GM20000 (cell line): ENCODE measurements at regions not wholly inside any gene's neighbourhood (a gene's known extent, or its start where the extent isn't known, plus 50 kb on each side); places are given as distances from the start of the nearest gene placed in this dataset.

Experiments used
- DNase-seq: peaks from one replicate; pipeline ENCODE4 v3.0.0; 2012; ENCODE audit warnings: low spot score
- CTCF ChIP-seq: IDR thresholded peaks from 2 replicates; pipeline ENCODE4 v1.5.1; 2012; ENCODE audit warnings: mild to moderate bottlenecking, control low read depth; ENCODE audit errors: extremely low read depth, missing control alignments

- TF ChIP-seq CTCF, result no peak
- no peak for DNase-seq
These were observed 358.8 kb downstream of the VPS13C start for GRCh38 chr15:61701455-61701854.

DNA sequence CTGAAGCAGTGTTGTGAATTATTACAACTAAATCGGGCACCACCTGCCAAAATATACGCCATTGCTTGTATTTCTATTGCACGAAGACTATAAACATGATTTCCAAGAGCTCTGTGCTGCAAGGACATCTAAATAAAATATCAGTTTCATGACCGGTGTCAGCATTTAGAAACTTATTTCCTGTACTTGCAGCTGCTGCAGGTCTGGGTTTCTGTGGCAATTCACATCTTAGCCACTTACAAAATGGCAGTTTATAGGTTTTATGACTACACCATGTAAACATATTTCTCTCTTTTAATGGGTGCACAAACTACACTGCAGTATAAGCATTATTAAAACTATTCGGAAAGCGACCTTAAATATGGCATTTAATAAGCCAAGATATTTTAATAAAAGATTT, 359.4 kb downstream of the VPS13C start:
- DNase-seq, result no peak
- TF ChIP-seq CTCF, result no peak

- DNase-seq, result no peak
- TF ChIP-seq CTCF, result no peak
These were observed 362.5 kb downstream of the VPS13C start for GRCh38 chr15:61697796-61698195.

- no peak for TF ChIP-seq CTCF
- DNase-seq, result no peak
These were observed 371.2 kb downstream of the VPS13C start for GRCh38 chr15:61689067-61689466.

DNA sequence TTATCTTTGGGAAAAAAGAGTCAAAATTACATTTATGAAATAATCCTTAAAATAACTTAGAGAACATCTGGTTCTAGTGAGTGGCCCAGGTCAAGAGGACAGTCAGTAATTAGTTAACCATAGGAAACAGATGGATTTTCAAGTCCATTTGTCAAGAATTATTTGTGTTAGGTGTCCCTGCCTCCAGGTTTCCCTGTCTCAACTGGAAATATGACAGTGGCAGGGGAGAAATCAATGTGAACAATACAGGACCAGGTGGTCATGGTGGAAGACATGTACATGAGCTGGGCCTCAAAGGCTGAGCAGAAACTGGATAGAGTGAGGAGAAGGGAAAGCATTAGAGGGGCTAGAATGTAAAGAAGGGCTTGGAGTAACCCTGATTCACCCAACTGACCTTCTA, 372.6 kb downstream of the VPS13C start:
- TF ChIP-seq CTCF, result no peak
- DNase-seq, result no peak

GRCh38 chr15:61687124-61687523, 373.1 kb downstream of the VPS13C start:
- no peak for DNase-seq
- no peak for TF ChIP-seq CTCF

DNA sequence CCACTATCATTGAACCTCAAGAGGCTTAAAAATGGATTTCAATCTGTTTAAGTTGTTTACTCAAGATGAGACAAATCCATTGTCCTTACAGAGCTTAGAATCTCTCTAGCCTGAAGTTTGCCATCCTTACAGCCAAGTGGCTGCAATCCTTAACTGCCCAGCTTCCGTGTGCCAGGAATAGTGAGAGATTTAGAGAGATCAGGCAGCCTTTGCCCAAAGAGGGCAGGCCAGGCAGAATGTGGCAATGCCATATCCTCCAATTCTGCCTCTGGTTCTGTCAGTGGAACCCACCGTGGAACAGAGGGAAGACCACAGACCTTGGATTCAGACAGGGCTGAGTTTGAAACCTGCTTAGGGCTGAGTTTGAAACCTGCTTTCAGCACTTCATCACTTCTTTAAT, 374.3 kb downstream of the VPS13C start:
- TF ChIP-seq CTCF, result no peak
- no peak for DNase-seq

DNA sequence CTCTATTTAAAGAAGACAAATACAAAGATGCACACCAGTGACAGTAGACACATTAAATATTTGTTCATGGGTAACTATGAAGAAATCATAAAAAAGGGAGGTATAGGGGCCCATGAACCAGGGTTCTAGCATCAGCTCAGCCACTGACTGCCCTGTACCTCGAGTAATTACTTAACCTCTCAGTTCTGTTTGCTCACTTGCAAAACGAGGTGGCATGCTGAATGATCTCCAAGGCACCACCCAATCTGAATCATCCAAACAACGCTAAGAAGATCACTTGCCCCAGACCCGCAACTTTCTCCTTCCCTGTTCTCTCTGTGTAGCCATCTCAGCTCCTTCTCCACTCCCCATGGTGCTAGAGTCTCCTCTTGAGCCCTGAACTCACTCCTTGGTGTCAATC, 374.7 kb downstream of the VPS13C start:
- DNase-seq, result no peak
- no peak for TF ChIP-seq CTCF
